Natural killer cell (primary cell): ENCODE measurements at regions not wholly inside any gene's neighbourhood (a gene's known extent, or its start where the extent isn't known, plus 50 kb on each side); places are given as distances from the start of the nearest gene placed in this dataset.

Source experiments
- ATAC-seq, 3 donors: fragments of 150-1000 bp in 2 of 3; fragments of 200-7000 bp in 1 of 3; cut with Tn5 transposase; 1 replicate in 1 of 3; 2 replicates in 2 of 3; pipeline ENCODE4 v1.10.0; 2021; ENCODE audit warnings: mild to moderate bottlenecking in 2 of 3, moderate library complexity in 2 of 3
- DNase-seq, 2 donors: peaks; one replicate each; pipeline versions ENCODE4 v3.0.0 to v3.0.0-alpha.2; 2013 to 2021; ENCODE audit warnings: mixed read lengths in 1 of 2
- H3K27ac ChIP-seq: one replicate; pipeline ENCODE4 v1.5.1; 2013; ENCODE audit warnings: mild to moderate bottlenecking, low read length
- H3K27me3 ChIP-seq: one replicate; pipeline ENCODE4 v1.6.1; 2013; ENCODE audit warnings: low read length; ENCODE audit not compliant: control insufficient read depth, insufficient read depth
- H3K36me3 ChIP-seq: one replicate; pipeline ENCODE4 v1.6.1; 2013; ENCODE audit warnings: low read length; ENCODE audit not compliant: control insufficient read depth, insufficient read depth
- H3K4me1 ChIP-seq: one replicate; pipeline ENCODE4 v1.6.1; 2013; ENCODE audit warnings: low read length; ENCODE audit not compliant: control insufficient read depth, insufficient read depth
- H3K4me3 ChIP-seq: one replicate; pipeline ENCODE4 v1.5.1; 2013; ENCODE audit warnings: low read length
- H3K9me3 ChIP-seq: one replicate; pipeline ENCODE4 v1.6.1; 2013; ENCODE audit warnings: low read length; ENCODE audit not compliant: control insufficient read depth, insufficient read depth
- H3K27ac Mint-ChIP-seq, 2 donors: one replicate each; pipeline ENCODE4 v1.8.0; 2022; ENCODE audit warnings: mild to moderate bottlenecking in 2 of 2, mixed read lengths in 2 of 2, moderate library complexity in 1 of 2
- H3K27me3 Mint-ChIP-seq, 2 donors: one replicate each; pipeline ENCODE4 v1.8.0; 2022; ENCODE audit warnings: low read depth in 2 of 2, mixed read lengths in 2 of 2
- H3K36me3 Mint-ChIP-seq: one replicate; pipeline ENCODE4 v1.8.0; 2022; ENCODE audit warnings: mixed read lengths
- H3K4me1 Mint-ChIP-seq, 2 donors: one replicate each; pipeline ENCODE4 v1.8.0; 2022; ENCODE audit warnings: mixed read lengths in 2 of 2
- H3K4me3 Mint-ChIP-seq: one replicate; pipeline ENCODE4 v1.8.0; 2022; ENCODE audit warnings: mild to moderate bottlenecking, moderate library complexity, mixed read lengths
- H3K9me3 Mint-ChIP-seq, 2 donors: one replicate each; pipeline ENCODE4 v1.8.0; 2022; ENCODE audit warnings: mixed read lengths in 2 of 2
- WGBS: methylation state at CpG from one replicate; pipeline ENCODE4 v1.1.7; 2013; ENCODE audit warnings: missing lambda C conversion rate; ENCODE audit not compliant: insufficient coverage; 5-methylcytosine and 5-hydroxymethylcytosine counted together
- intact Hi-C: fragments of 100-400 bp; cut with micrococcal nuclease; formaldehyde crosslinking; loops from one replicate; pipeline ENCODE4 v1.14.2; 2022
- TF ChIP-seq, protein P1 (sequence below): fragments of 200-600 bp; IDR thresholded peaks from one replicate; pipeline ENCODE4 v1.8.0; 2022; ENCODE audit warnings: antibody characterized with exemption

DNA sequence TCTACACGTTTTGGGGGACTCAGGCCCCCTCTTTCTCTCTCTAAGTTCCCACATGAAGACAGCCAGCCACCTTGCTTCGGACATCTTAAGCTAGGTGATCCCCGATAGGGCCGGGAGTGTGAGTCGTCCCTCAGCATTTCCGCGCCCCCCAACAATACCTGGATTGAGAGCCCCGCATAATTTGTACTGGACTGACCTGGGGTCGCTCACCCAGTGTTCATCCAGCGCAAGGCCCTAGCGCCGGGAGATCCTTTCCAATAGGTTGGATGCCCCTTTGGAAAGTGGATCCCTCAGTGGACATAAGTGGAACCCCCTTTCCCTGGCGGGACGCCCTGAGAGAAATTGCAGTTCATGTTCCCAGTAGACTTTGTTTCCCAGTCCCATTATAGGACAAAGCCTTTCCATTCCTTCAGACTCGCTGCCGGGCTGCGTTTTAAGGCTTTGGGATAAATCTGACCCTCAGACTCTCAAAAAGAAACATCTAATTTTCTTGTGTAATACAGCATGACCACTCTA, 77.8 kb upstream of the KCNH7 start:
- H3K4me1 ChIP-seq: no peaks in the 10 kb centered on the region
- H3K27me3 ChIP-seq: no peaks in the 10 kb centered on the region
- Mint-ChIP-seq H3K4me1 (no peaks in the 10 kb centered on the region), H3K27ac (no peak overlapping the region), H3K27me3 (no peaks in the 10 kb centered on the region), H3K9me3 (peaks cover 15 to 19% of the 10 kb centered on the region in 2 donors), H3K4me3 (no peak overlapping the region), H3K36me3 (no peaks in the 10 kb centered on the region)
- H3K9me3 ChIP-seq: no peaks in the 10 kb centered on the region
- TF ChIP-seq, protein P1, sequence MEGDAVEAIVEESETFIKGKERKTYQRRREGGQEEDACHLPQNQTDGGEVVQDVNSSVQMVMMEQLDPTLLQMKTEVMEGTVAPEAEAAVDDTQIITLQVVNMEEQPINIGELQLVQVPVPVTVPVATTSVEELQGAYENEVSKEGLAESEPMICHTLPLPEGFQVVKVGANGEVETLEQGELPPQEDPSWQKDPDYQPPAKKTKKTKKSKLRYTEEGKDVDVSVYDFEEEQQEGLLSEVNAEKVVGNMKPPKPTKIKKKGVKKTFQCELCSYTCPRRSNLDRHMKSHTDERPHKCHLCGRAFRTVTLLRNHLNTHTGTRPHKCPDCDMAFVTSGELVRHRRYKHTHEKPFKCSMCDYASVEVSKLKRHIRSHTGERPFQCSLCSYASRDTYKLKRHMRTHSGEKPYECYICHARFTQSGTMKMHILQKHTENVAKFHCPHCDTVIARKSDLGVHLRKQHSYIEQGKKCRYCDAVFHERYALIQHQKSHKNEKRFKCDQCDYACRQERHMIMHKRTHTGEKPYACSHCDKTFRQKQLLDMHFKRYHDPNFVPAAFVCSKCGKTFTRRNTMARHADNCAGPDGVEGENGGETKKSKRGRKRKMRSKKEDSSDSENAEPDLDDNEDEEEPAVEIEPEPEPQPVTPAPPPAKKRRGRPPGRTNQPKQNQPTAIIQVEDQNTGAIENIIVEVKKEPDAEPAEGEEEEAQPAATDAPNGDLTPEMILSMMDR: no peak
- no peak for DNase-seq
- no peak for ATAC-seq
- intact Hi-C loops: no loop called here
- no peak overlapping the region for H3K4me3 ChIP-seq
- WGBS: 91% methylated on average over 17 of the region's 17 CpGs
- no peaks in the 10 kb centered on the region for H3K36me3 ChIP-seq
- H3K27ac ChIP-seq: no peak overlapping the region

DNA sequence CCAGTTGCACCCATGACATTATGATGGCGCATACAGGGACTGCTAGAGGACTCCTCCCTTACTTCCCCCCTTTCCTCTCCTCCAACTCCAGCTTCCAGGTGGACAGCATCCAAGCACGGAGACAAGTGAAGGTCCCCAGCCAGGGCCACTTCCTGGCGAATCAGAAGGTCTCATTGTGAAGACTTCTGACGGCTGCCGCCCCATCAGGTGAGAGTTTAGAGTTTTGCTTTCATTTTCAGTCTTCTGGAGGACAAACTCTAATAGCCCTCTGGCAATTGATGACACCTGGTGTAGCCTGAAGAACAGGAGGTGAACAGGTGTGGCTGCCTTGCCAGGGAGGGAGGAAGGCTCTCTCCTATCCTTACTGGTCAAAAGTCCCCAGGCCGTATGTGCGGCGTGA, 77.3 kb upstream of the KCNH7 start:
- TF ChIP-seq, protein P1: no peak
- intact Hi-C loops: no loop called here
- H3K27ac ChIP-seq: no peak overlapping the region
- Mint-ChIP-seq H3K27ac (no peak overlapping the region), H3K4me1 (no peaks in the 10 kb centered on the region), H3K4me3 (no peak overlapping the region), H3K36me3 (no peaks in the 10 kb centered on the region), H3K27me3 (no peaks in the 10 kb centered on the region), H3K9me3 (peaks cover 16 to 19% of the 10 kb centered on the region in 2 donors)
- H3K4me3 ChIP-seq: no peak overlapping the region
- no peaks in the 10 kb centered on the region for H3K36me3 ChIP-seq
- H3K27me3 ChIP-seq: no peaks in the 10 kb centered on the region
- WGBS: 90% methylated on average over 8 of the region's 8 CpGs
- ATAC-seq: no peak
- no peaks in the 10 kb centered on the region for H3K9me3 ChIP-seq
- no peaks in the 10 kb centered on the region for H3K4me1 ChIP-seq
- DNase-seq: no peak

DNA sequence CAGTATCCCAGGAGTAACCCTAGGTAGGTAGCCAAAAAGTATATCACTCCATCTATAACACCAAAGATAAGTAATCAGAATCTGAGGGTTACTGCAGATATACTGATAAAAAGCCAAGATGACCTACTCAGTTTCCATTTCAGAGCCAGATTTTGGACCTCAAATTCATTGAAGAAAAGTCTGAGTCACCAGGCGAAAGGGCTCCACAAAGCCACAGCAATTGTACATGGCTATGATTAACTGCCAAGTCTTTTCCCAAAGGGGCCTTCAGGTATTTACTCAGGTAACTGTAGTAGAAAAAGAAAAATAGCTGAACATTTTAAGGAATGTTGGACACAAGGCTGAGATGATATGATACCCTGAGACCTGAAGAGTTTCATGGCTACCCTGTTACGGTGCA, 75.6 kb upstream of the KCNH7 start:
- TF ChIP-seq, protein P1: no peak
- 87% methylated on average over 2 of the region's 2 CpGs for WGBS

DNA sequence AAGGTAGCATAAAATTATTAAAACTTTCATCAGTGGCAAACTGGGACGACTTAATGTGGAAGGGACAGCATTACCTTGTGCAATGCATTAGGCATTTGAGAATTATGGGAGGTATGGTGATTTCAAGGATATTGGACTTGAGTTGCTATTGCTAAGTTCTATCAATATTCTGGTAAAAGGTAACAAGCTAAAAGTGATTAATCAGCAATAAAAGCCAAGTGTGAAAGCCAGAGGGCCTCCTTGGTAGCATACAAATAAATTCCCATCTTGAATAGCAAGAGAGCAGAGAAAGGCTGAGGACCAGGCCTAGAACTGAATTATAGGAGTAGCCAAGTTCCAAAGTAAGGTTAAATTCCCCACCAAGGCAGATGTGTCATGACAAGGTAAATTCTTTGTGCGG, 74.2 kb upstream of the KCNH7 start:
- Mint-ChIP-seq H3K9me3 (peaks cover 16 to 18% of the 10 kb centered on the region in 2 donors), H3K36me3 (no peaks in the 10 kb centered on the region), H3K27me3 (no peaks in the 10 kb centered on the region), H3K4me3 (no peak overlapping the region), H3K4me1 (no peaks in the 10 kb centered on the region), H3K27ac (no peak overlapping the region)
- 95% methylated on average over 2 of the region's 2 CpGs for WGBS
- intact Hi-C loops: no loop called here
- Histone ChIP-seq H3K27me3 (no peaks in the 10 kb centered on the region), H3K27ac (no peak overlapping the region), H3K4me3 (no peak overlapping the region), H3K36me3 (no peaks in the 10 kb centered on the region), H3K4me1 (no peaks in the 10 kb centered on the region), H3K9me3 (no peaks in the 10 kb centered on the region)
- TF ChIP-seq, protein P1: no peak
- ATAC-seq (no peak), DNase-seq (no peak)

More for the DNA sequence above, 75.6 kb upstream of the KCNH7 start:
- Histone ChIP-seq H3K9me3 (no peaks in the 10 kb centered on the region), H3K27ac (no peak overlapping the region), H3K4me1 (no peaks in the 10 kb centered on the region), H3K27me3 (no peaks in the 10 kb centered on the region), H3K4me3 (no peak overlapping the region), H3K36me3 (no peaks in the 10 kb centered on the region)
- no peak overlapping the region for H3K4me3 Mint-ChIP-seq
- no peak for DNase-seq
- H3K4me1 Mint-ChIP-seq: no peaks in the 10 kb centered on the region
- intact Hi-C loops: no loop called here
- H3K36me3 Mint-ChIP-seq: no peaks in the 10 kb centered on the region
- H3K27me3 Mint-ChIP-seq: no peaks in the 10 kb centered on the region
- H3K9me3 Mint-ChIP-seq: peaks cover 16 to 18% of the 10 kb centered on the region in 2 donors
- no peak for ATAC-seq
- H3K27ac Mint-ChIP-seq: no peak overlapping the region
